HL-60 (cell line): ENCODE measurements at regions not wholly inside any gene's neighbourhood (a gene's known extent, or its start where the extent isn't known, plus 50 kb on each side); places are given as distances from the start of the nearest gene placed in this dataset.

Experiments used
- DNase-seq, 2 experiments: peaks; one replicate each; pipeline ENCODE4 v3.0.0-alpha.2; 2010 to 2020; ENCODE audit warnings: low read depth in 1 of 2, low spot score in 1 of 2
- H3K27ac ChIP-seq: fragments of 250-450 bp; sonication (Bioruptor Pico); replicated peaks from 2 replicates; pipeline ENCODE4 v1.5.1; 2020; ENCODE audit warnings: mild to moderate bottlenecking, moderate library complexity
- H3K27me3 ChIP-seq: fragments of 250-450 bp; sonication (Bioruptor Pico); 2 replicates; pipeline ENCODE4 v1.5.1; 2021; ENCODE audit warnings: mild to moderate bottlenecking, moderate library complexity; ENCODE audit not compliant: insufficient read depth, poor library complexity, severe bottlenecking
- H3K4me3 ChIP-seq: replicated peaks from 2 replicates; pipeline ENCODE4 v1.5.1; 2011; ENCODE audit warnings: mild to moderate bottlenecking, control low read depth, low read length; ENCODE audit not compliant: insufficient read depth
- CTCF ChIP-seq: IDR thresholded peaks from one replicate; pipeline ENCODE4 v1.5.1; 2011; ENCODE audit warnings: low read length, control low read depth, inconsistent platforms; ENCODE audit not compliant: insufficient read depth
- GABPA ChIP-seq: IDR thresholded peaks from 2 replicates; pipeline ENCODE4 v1.6.1; 2012; ENCODE audit warnings: low read depth
- POLR2AphosphoS5 ChIP-seq: IDR thresholded peaks from 2 replicates; pipeline ENCODE4 v1.6.1; 2012; ENCODE audit warnings: low read depth
- REST ChIP-seq: IDR thresholded peaks from 2 replicates; pipeline ENCODE4 v1.6.1; 2012; ENCODE audit warnings: low read depth; ENCODE audit not compliant: insufficient replicate concordance
- SPI1 ChIP-seq: IDR thresholded peaks from 2 replicates; pipeline ENCODE4 v1.6.1; 2012; ENCODE audit warnings: low read depth, mild to moderate bottlenecking, borderline replicate concordance

- no peak for TF ChIP-seq GABPA
- DNase-seq: no peak
- Histone ChIP-seq H3K27me3 (no peaks in the 10 kb centered on the region), H3K27ac (no peak overlapping the region), H3K4me3 (no peak overlapping the region)
These were observed 79.6 kb upstream of the WDR1 start for GRCh38 chr4:10196191-10196590.

- no peak for TF ChIP-seq CTCF
- TF ChIP-seq SPI1: peak; percentile 71; the same call in 1 of the 2 replicates
- no peak for TF ChIP-seq POLR2AphosphoS5
- no peak for TF ChIP-seq REST
- no peak for TF ChIP-seq GABPA
- Histone ChIP-seq H3K27ac (no peak overlapping the region), H3K4me3 (no peak overlapping the region), H3K27me3 (no peaks in the 10 kb centered on the region)
- DNase-seq: peak in 1 of 2 experiments; percentile 26
These were observed 75.7 kb upstream of the WDR1 start for GRCh38 chr4:10192331-10192730.

- DNase-seq: no peak
- H3K27me3 ChIP-seq: no peaks in the 10 kb centered on the region
- H3K27ac ChIP-seq: no peak overlapping the region
- TF ChIP-seq REST: no peak
- TF ChIP-seq CTCF: no peak
- no peak for TF ChIP-seq GABPA
- no peak for TF ChIP-seq POLR2AphosphoS5
- TF ChIP-seq SPI1: no peak
- H3K4me3 ChIP-seq: no peak overlapping the region
These were observed 71.9 kb upstream of the WDR1 start for GRCh38 chr4:10188400-10189004.

- Histone ChIP-seq H3K4me3 (no peak overlapping the region), H3K27me3 (no peaks in the 10 kb centered on the region), H3K27ac (no peak overlapping the region)
- DNase-seq: no peak
- TF ChIP-seq GABPA: no peak
- TF ChIP-seq POLR2AphosphoS5: no peak
- no peak for TF ChIP-seq SPI1
These were observed 69.9 kb upstream of the WDR1 start for GRCh38 chr4:10186228-10187214.
